H9 (cell line): ENCODE measurements at regions not wholly inside any gene's neighbourhood (a gene's known extent, or its start where the extent isn't known, plus 50 kb on each side); places are given as distances from the start of the nearest gene placed in this dataset.

Experiments
- DNase-seq: peaks from one replicate; pipeline ENCODE4 v3.0.0-alpha.2; 2017
- H2AFZ ChIP-seq: one replicate; pipeline ENCODE4 v1.6.1; 2013; ENCODE audit warnings: mild to moderate bottlenecking, low read length, control low read depth, moderate library complexity
- H2AK5ac ChIP-seq: 2 replicates; pipeline ENCODE4 v1.6.1; 2013; ENCODE audit warnings: low read length, control low read depth, mixed read lengths; ENCODE audit not compliant: insufficient read length
- H2BK120ac ChIP-seq: one replicate; pipeline ENCODE4 v1.6.1; 2013; ENCODE audit warnings: low read depth, mild to moderate bottlenecking, low read length, control low read depth, inconsistent platforms; ENCODE audit not compliant: poor library complexity, severe bottlenecking
- H2BK12ac ChIP-seq: 2 replicates; pipeline ENCODE4 v1.6.1; 2013; ENCODE audit warnings: low read length, control low read depth, mixed read lengths, low read depth; ENCODE audit not compliant: insufficient read length
- H2BK15ac ChIP-seq: 2 replicates; pipeline ENCODE4 v1.6.1; 2013; ENCODE audit warnings: low read depth, low read length, control low read depth
- H2BK20ac ChIP-seq: one replicate; pipeline ENCODE4 v1.6.1; 2013; ENCODE audit warnings: low read depth, mild to moderate bottlenecking, low read length, control low read depth, inconsistent platforms; ENCODE audit not compliant: poor library complexity, severe bottlenecking
- H2BK5ac ChIP-seq: 2 replicates; pipeline ENCODE4 v1.6.1; 2013; ENCODE audit warnings: low read length, control low read depth, mixed read lengths; ENCODE audit not compliant: insufficient read length
- H3K14ac ChIP-seq: 2 replicates; pipeline ENCODE4 v1.6.1; 2013; ENCODE audit warnings: low read length, control low read depth; ENCODE audit not compliant: insufficient read depth
- H3K18ac ChIP-seq: 2 replicates; pipeline ENCODE4 v1.6.1; 2013; ENCODE audit warnings: low read depth, mild to moderate bottlenecking, mixed read lengths, low read length, control low read depth; ENCODE audit not compliant: insufficient read length
- H3K23ac ChIP-seq: 2 replicates; pipeline ENCODE4 v1.6.1; 2013; ENCODE audit warnings: low read length, control low read depth, mixed read lengths, low read depth; ENCODE audit not compliant: insufficient read length
- H3K23me2 ChIP-seq: 2 replicates; pipeline ENCODE4 v1.6.1; 2013; ENCODE audit warnings: low read depth, mild to moderate bottlenecking, mixed read lengths, low read length, control low read depth; ENCODE audit not compliant: insufficient read length, poor library complexity, severe bottlenecking
- H3K27ac ChIP-seq: 2 replicates; pipeline ENCODE4 v1.5.1; 2013; ENCODE audit warnings: low read length, control low read depth, mixed read lengths, low read depth; ENCODE audit not compliant: insufficient read length
- H3K27me3 ChIP-seq: 2 replicates; pipeline ENCODE4 v1.6.1; 2013; ENCODE audit warnings: low read length, control low read depth, inconsistent platforms; ENCODE audit not compliant: insufficient read depth
- H3K4ac ChIP-seq: 2 replicates; pipeline ENCODE4 v1.6.1; 2013; ENCODE audit warnings: low read depth, mild to moderate bottlenecking, control low read depth, inconsistent platforms, low read length, moderate library complexity
- H3K4me1 ChIP-seq: 2 replicates; pipeline ENCODE4 v1.6.1; 2013; ENCODE audit warnings: low read length, control low read depth, inconsistent platforms; ENCODE audit not compliant: insufficient read depth
- H3K4me2 ChIP-seq: 2 replicates; pipeline ENCODE4 v1.6.1; 2013; ENCODE audit warnings: low read length, control low read depth, mixed read lengths; ENCODE audit not compliant: insufficient read length, insufficient read depth
- H3K56ac ChIP-seq: 2 replicates; pipeline ENCODE4 v1.6.1; 2013; ENCODE audit warnings: low read depth, mild to moderate bottlenecking, mixed read lengths, low read length, control low read depth; ENCODE audit not compliant: insufficient read length
- H3K79me1 ChIP-seq: 2 replicates; pipeline ENCODE4 v1.6.1; 2013; ENCODE audit warnings: low read depth, mild to moderate bottlenecking, moderate library complexity, low read length, control low read depth, inconsistent platforms; ENCODE audit not compliant: insufficient read depth, poor library complexity, severe bottlenecking
- H3K79me2 ChIP-seq: 2 replicates; pipeline ENCODE4 v1.6.1; 2013; ENCODE audit warnings: low read length, control low read depth, inconsistent platforms; ENCODE audit not compliant: insufficient read depth
- H3K9ac ChIP-seq: 2 replicates; pipeline ENCODE4 v1.6.1; 2013; ENCODE audit warnings: low read length, control low read depth, mixed read lengths; ENCODE audit not compliant: insufficient read length; ENCODE audit errors: extremely low read depth
- H3K9me3 ChIP-seq: one replicate; pipeline ENCODE4 v1.6.1; 2013; ENCODE audit warnings: low read depth, low read length, inconsistent platforms; ENCODE audit not compliant: control insufficient read depth
- H3T11ph ChIP-seq: one replicate; pipeline ENCODE4 v1.6.1; 2013; ENCODE audit warnings: mild to moderate bottlenecking, low read length, control low read depth, inconsistent platforms
- H4K20me1 ChIP-seq: one replicate; pipeline ENCODE4 v1.6.1; 2013; ENCODE audit not compliant: control insufficient read depth, insufficient read length, insufficient read depth
- H4K5ac ChIP-seq: 2 replicates; pipeline ENCODE4 v1.6.1; 2013; ENCODE audit warnings: low read depth, mild to moderate bottlenecking, mixed read lengths, low read length, control low read depth; ENCODE audit not compliant: insufficient read length
- H4K8ac ChIP-seq: replicated peaks from 2 replicates; pipeline ENCODE4 v1.6.1; 2013; ENCODE audit warnings: low read length, control low read depth, mixed read lengths, low read depth; ENCODE audit not compliant: insufficient read length
- H4K91ac ChIP-seq: 2 replicates; pipeline ENCODE4 v1.6.1; 2013; ENCODE audit warnings: low read depth, mild to moderate bottlenecking, moderate library complexity, mixed read lengths, low read length, control low read depth; ENCODE audit not compliant: insufficient read length
- H3K27ac Mint-ChIP-seq, 3 experiments: 2 replicates in 2 of 3; 3 replicates in 1 of 3; pipeline ENCODE4 v1.8.0; 2020 to 2021; ENCODE audit warnings: mixed read lengths in 3 of 3, mild to moderate bottlenecking in 1 of 3, moderate library complexity in 1 of 3
- H3K27me3 Mint-ChIP-seq: 2 replicates; pipeline ENCODE4 v1.8.0; 2021; ENCODE audit warnings: low read depth, mild to moderate bottlenecking, moderate library complexity, mixed read lengths
- H3K36me3 Mint-ChIP-seq, 3 experiments: 2 replicates in 2 of 3; 3 replicates in 1 of 3; pipeline ENCODE4 v1.8.0; 2020 to 2021; ENCODE audit warnings: low read depth in 3 of 3, mixed read lengths in 3 of 3; ENCODE audit not compliant: insufficient read depth in 1 of 3
- H3K4me1 Mint-ChIP-seq, 2 experiments: 2 replicates each; pipeline ENCODE4 v1.8.0; 2020; ENCODE audit warnings: mixed read lengths in 2 of 2
- H3K4me3 Mint-ChIP-seq, 2 experiments: 2 replicates in 1 of 2; 3 replicates in 1 of 2; pipeline ENCODE4 v1.8.0; 2020 to 2021; ENCODE audit warnings: mild to moderate bottlenecking in 2 of 2, mixed read lengths in 2 of 2, moderate library complexity in 1 of 2
- H3K9me3 Mint-ChIP-seq, 2 experiments: 2 replicates in 1 of 2; 3 replicates in 1 of 2; pipeline ENCODE4 v1.8.0; 2020; ENCODE audit warnings: mild to moderate bottlenecking in 2 of 2, mixed read lengths in 2 of 2, moderate library complexity in 1 of 2
- CTCF ChIP-seq: fragments of 200-600 bp; sonication (generic); conservative IDR thresholded peaks from 3 replicates; pipeline ENCODE4 v1.8.0; 2021; ENCODE audit warnings: antibody characterized with exemption, mild to moderate bottlenecking
- WGBS: extraction: QIAGEN DNeasy Blood & Tissue Kit; methylation state at CpG from one replicate; pipeline ENCODE4 v1.1.7; 2013; ENCODE audit warnings: missing lambda C conversion rate, low lambda C conversion rate, mixed read lengths; ENCODE audit not compliant: insufficient read length; ENCODE audit errors: extremely low coverage; 5-methylcytosine and 5-hydroxymethylcytosine counted together

GRCh38 chr9:90095682-90096081 lies 490.9 kb downstream of the GADD45G start:
- no peak overlapping the region for H2BK12ac ChIP-seq
- H3K79me2 ChIP-seq: no peaks in the 10 kb centered on the region
- DNase-seq: no peak
- no peak overlapping the region for H2BK5ac ChIP-seq
- peaks cover 4% of the 10 kb centered on the region for H3K27me3 Mint-ChIP-seq
- no peak overlapping the region for H3T11ph ChIP-seq
- H3K4me2 ChIP-seq: no peak overlapping the region
- H4K20me1 ChIP-seq: no peaks in the 10 kb centered on the region
- TF ChIP-seq CTCF: no peak
- H2BK20ac ChIP-seq: no peak overlapping the region
- no peak overlapping the region for H2BK120ac ChIP-seq
- no peak overlapping the region for H2AK5ac ChIP-seq
- H3K9me3 Mint-ChIP-seq: no peaks in the 10 kb centered on the region
- H4K8ac ChIP-seq: no peak overlapping the region
- H3K4ac ChIP-seq: no peak overlapping the region
- H3K4me3 Mint-ChIP-seq: no peak overlapping the region
- H3K27ac ChIP-seq: no peak overlapping the region
- no peak overlapping the region for H2BK15ac ChIP-seq
- H3K56ac ChIP-seq: no peak overlapping the region
- H3K23me2 ChIP-seq: no peaks in the 10 kb centered on the region
- no peak overlapping the region for H4K91ac ChIP-seq
- H3K14ac ChIP-seq: no peak overlapping the region
- H2AFZ ChIP-seq: no peak overlapping the region
- no CpG with 5 or more reads among the region's 11 CpGs for WGBS
- peaks cover 0 to 7% of the 10 kb centered on the region in 2 experiments; a peak in 2 of 4 replicates for H3K4me1 Mint-ChIP-seq
- no peaks in the 10 kb centered on the region for H3K9me3 ChIP-seq
- no peak overlapping the region for H3K23ac ChIP-seq
- H3K4me1 ChIP-seq: 0 out of 2 replicates have a peak, but pooled peaks cover 2% of the 10 kb centered on the region
- H3K27me3 ChIP-seq: no peaks in the 10 kb centered on the region
- H4K5ac ChIP-seq: no peak overlapping the region
- no peak overlapping the region for H3K27ac Mint-ChIP-seq
- no peaks in the 10 kb centered on the region for H3K79me1 ChIP-seq
- H3K36me3 Mint-ChIP-seq: no peaks in the 10 kb centered on the region
- H3K18ac ChIP-seq: no peak overlapping the region
- no peak overlapping the region for H3K9ac ChIP-seq
